C4-2B (cell line): ENCODE measurements at regions not wholly inside any gene's neighbourhood (a gene's known extent, or its start where the extent isn't known, plus 50 kb on each side); places are given as distances from the start of the nearest gene placed in this dataset.

Source experiments
- CTCF ChIP-seq: fragments of 450-650 bp; conservative IDR thresholded peaks from 2 replicates; pipeline ENCODE4 v1.5.1; 2017; ENCODE audit warnings: mild to moderate bottlenecking
- ZFX ChIP-seq: fragments of 450-650 bp; IDR thresholded peaks from 2 replicates; pipeline ENCODE4 v1.6.1; 2017

GRCh38 chr3:190710723-190711122 is 151.8 kb downstream of the GMNC start:
- TF ChIP-seq CTCF (no peak), ZFX (no peak)
